K562 (cell line): ENCODE measurements at regions not wholly inside any gene's neighbourhood (a gene's known extent, or its start where the extent isn't known, plus 50 kb on each side); places are given as distances from the start of the nearest gene placed in this dataset.

Experiments
- ATAC-seq: fragments of 200-7000 bp; cut with Tn5 transposase; 3 replicates; pipeline ENCODE4 v1.9.1; 2020; ENCODE audit warnings: moderate library complexity
- BruUV-seq: library from RNA; stranded (reverse); fragments of 400-500 nt; replicated peaks from 2 replicates; lab custom pipeline; 2021; lab: Mats Ljungman, UMichigan
- CTCF ChIA-PET: fragments of 300-600 bp; formaldehyde crosslinking; extraction: SDS; loops from one replicate; lab custom pipeline; 2021; ENCODE audit warnings: low intra/inter-chr PET ratio; lab: Yijun Ruan, JAX
- POLR2A ChIA-PET: fragments of 300-600, 350-650 bp; sonication (Branson Sonifier 250); formaldehyde crosslinking; extraction: SDS; loops from one replicate; lab custom pipeline; 2021; ENCODE audit warnings: antibody characterized with exemption, inconsistent platforms; lab: Yijun Ruan, JAX
- DNase-seq, 4 experiments: peaks; one replicate each; pipeline versions ENCODE4 v3.0.0 to v3.0.0-alpha.2; 2011 to 2018; ENCODE audit warnings: low spot score in 3 of 4, mixed read lengths in 3 of 4; ENCODE audit errors: extremely low read depth in 1 of 4
- FAIRE-seq: peaks from 2 replicates; lab custom pipeline; 2011; peaks lifted over from hg19 to GRCh38; lab: Jason Lieb, UNC
- H2AFZ ChIP-seq: 2 replicates; pipeline ENCODE4 v1.6.0; 2011; ENCODE audit warnings: low read depth, low read length, control low read depth, inconsistent platforms
- H3K27ac ChIP-seq: fragments of 200-600 bp; 3 replicates; pipeline ENCODE4 v1.8.0; 2011; ENCODE audit warnings: low read depth, mild to moderate bottlenecking, control low read depth, inconsistent platforms, low read length, moderate library complexity, mixed read lengths; ENCODE audit errors: extremely low read depth
- H3K27me3 ChIP-seq, 2 experiments: fragments of 300-600 bp in 1 of 2; 2 replicates in 1 of 2; 3 replicates in 1 of 2; pipeline versions ENCODE4 v1.6.0 to v1.8.0; 2011; ENCODE audit warnings: inconsistent platforms in 2 of 2, low read length in 2 of 2, mild to moderate bottlenecking in 1 of 2, mixed read lengths in 1 of 2, moderate library complexity in 1 of 2; ENCODE audit not compliant: control insufficient read depth in 2 of 2, insufficient read depth in 2 of 2
- H3K36me3 ChIP-seq: fragments of 300-600 bp; 3 replicates; pipeline ENCODE4 v1.8.0; 2011; ENCODE audit warnings: mild to moderate bottlenecking, low read length, inconsistent platforms; ENCODE audit not compliant: control insufficient read depth, insufficient read depth
- H3K4me1 ChIP-seq, 2 experiments: fragments of 200-600 bp in 1 of 2; replicated peaks in 1 of 2; 2 replicates in 1 of 2; 3 replicates in 1 of 2; pipeline versions ENCODE4 v1.5.1 to v1.8.0; 2011; ENCODE audit warnings: inconsistent platforms in 2 of 2, low read length in 2 of 2, mild to moderate bottlenecking in 1 of 2, mixed read lengths in 1 of 2, moderate library complexity in 1 of 2; ENCODE audit not compliant: control insufficient read depth in 2 of 2, insufficient read depth in 2 of 2
- H3K4me2 ChIP-seq: 2 replicates; pipeline ENCODE4 v1.6.1; 2011; ENCODE audit warnings: low read length, control low read depth, inconsistent platforms, mixed read lengths; ENCODE audit not compliant: insufficient read depth
- H3K4me3 ChIP-seq: fragments of 200-600 bp; sonication (generic), shearing (Covaris generic); 2 replicates; pipeline ENCODE4 v1.5.1; 2016; ENCODE audit warnings: control low read depth, inconsistent platforms
- H3K79me2 ChIP-seq: fragments of 200-600 bp; 3 replicates; pipeline ENCODE4 v1.8.0; 2011; ENCODE audit warnings: low read length, inconsistent platforms; ENCODE audit not compliant: control insufficient read depth, insufficient read depth
- H3K9ac ChIP-seq, 2 experiments: 2 replicates each; pipeline versions ENCODE4 v1.6.0 to v1.6.1; 2011; ENCODE audit warnings: low read depth in 2 of 2, low read length in 2 of 2, control low read depth in 1 of 2, inconsistent platforms in 1 of 2, mild to moderate bottlenecking in 1 of 2, mixed read lengths in 1 of 2; ENCODE audit not compliant: insufficient read depth in 1 of 2
- H3K9me1 ChIP-seq: one replicate; pipeline ENCODE4 v1.6.0; 2011; ENCODE audit warnings: inconsistent platforms, mild to moderate bottlenecking, low read length, moderate library complexity; ENCODE audit not compliant: control insufficient read depth, insufficient read depth
- H3K9me3 ChIP-seq: replicated peaks from 2 replicates; pipeline ENCODE4 v1.5.1; 2011; ENCODE audit warnings: low read depth, low read length, inconsistent platforms; ENCODE audit not compliant: control insufficient read depth, insufficient read depth
- H4K20me1 ChIP-seq: replicated peaks from 2 replicates; pipeline ENCODE4 v1.6.1; 2011; ENCODE audit warnings: low read length, inconsistent platforms, mixed read lengths; ENCODE audit not compliant: control insufficient read depth, insufficient read depth
- CBX2 ChIP-seq: fragments of 200-600 bp; sonication (generic); IDR thresholded peaks from one replicate; pipeline ENCODE4 v1.6.1; 2012; ENCODE audit warnings: mild to moderate bottlenecking, low read length, inconsistent platforms; ENCODE audit not compliant: insufficient read depth, poor library complexity, severe bottlenecking
- ELK1 ChIP-seq: sonication (generic); formaldehyde crosslinking; IDR thresholded peaks from 2 replicates; pipeline ENCODE4 v1.8.1; 2022; ENCODE audit warnings: missing genetic modification reagents
- HDAC6 ChIP-seq: IDR thresholded peaks from 2 replicates; pipeline ENCODE4 v1.6.1; 2012; ENCODE audit warnings: low read depth, mild to moderate bottlenecking, control low read depth, inconsistent platforms, low read length, moderate library complexity
- HNRNPH1 ChIP-seq: fragments of 200-400 bp; formaldehyde crosslinking; optimal IDR thresholded peaks from 2 replicates; pipeline ENCODE3; 2017; ENCODE audit warnings: low read depth, mild to moderate bottlenecking, low read length, moderate library complexity
- KDM5B ChIP-seq: fragments of 200-600 bp; sonication (generic); IDR thresholded peaks from 2 replicates; pipeline ENCODE4 v1.6.1; 2012; ENCODE audit warnings: low read depth, mild to moderate bottlenecking, moderate library complexity, low read length, control low read depth, inconsistent platforms; ENCODE audit not compliant: insufficient replicate concordance
- PRPF4 ChIP-seq: fragments of 200-400 bp; formaldehyde crosslinking; IDR thresholded peaks from one replicate; pipeline ENCODE4 v1.6.1; 2017; ENCODE audit warnings: low read length, low read depth, mild to moderate bottlenecking; ENCODE audit not compliant: insufficient read depth, poor library complexity, severe bottlenecking
- RERE ChIP-seq: sonication (generic); formaldehyde crosslinking; IDR thresholded peaks from 2 replicates; pipeline ENCODE4 v1.8.0; 2023; ENCODE audit warnings: missing genetic modification reagents, mild to moderate bottlenecking, borderline replicate concordance
- WGBS: fragments of 100-300 bp; shearing (Covaris generic); methylation state at CpG from one replicate; pipeline ENCODE4 v1.1.6; 2016; ENCODE audit warnings: low coverage, mixed read lengths; ENCODE audit not compliant: insufficient coverage; ENCODE audit errors: missing lambda C conversion rate; 5-methylcytosine and 5-hydroxymethylcytosine counted together
- in situ Hi-C: fragments of 300-500 bp; cut with MboI; formaldehyde crosslinking; loops from 4 replicates; pipeline ENCODE4 v1.15.0; 2018; ENCODE audit warnings: inconsistent platforms, mixed read lengths
- intact Hi-C: fragments of 100-400 bp; cut with micrococcal nuclease; formaldehyde crosslinking; loops from 2 replicates; pipeline ENCODE4 v1.14.2; 2022
- TF ChIP-seq, protein P1 (sequence below): fragments of 450-650 bp; conservative IDR thresholded peaks from 2 replicates; pipeline ENCODE4 v1.6.1; 2016; ENCODE audit warnings: missing genetic modification characterization, low read depth, mild to moderate bottlenecking, control low read depth, missing compliant biosample characterization

- POLR2A ChIA-PET, result no interaction called here
- no peak for FAIRE-seq
These were observed 275.4 kb upstream of the ACVR2A start for GRCh38 chr2:147569426-147569825.

More at GRCh38 chr2:147569426-147569825, 275.4 kb upstream of the ACVR2A start:
- H3K27me3 ChIP-seq, result no peaks in the 10 kb centered on the region
- H3K9me1 ChIP-seq, result no peaks in the 10 kb centered on the region
- DNase-seq, result no peak
- intact Hi-C loops, result no loop called here
- ATAC-seq, result no peak
- no peaks in the 10 kb centered on the region for H3K36me3 ChIP-seq
- H3K4me1 ChIP-seq, result no peaks in the 10 kb centered on the region
- H3K4me3 ChIP-seq, result no peak overlapping the region
- no TSS peak for BruUV-seq
- in situ Hi-C loops, result no loop called here
- WGBS, result 0% methylated on average over 3 of the region's 3 CpGs
- TF ChIP-seq RERE (CRISPR knock-in tag), result no peak
- no peak for TF ChIP-seq KDM5B
- TF ChIP-seq PRPF4, result no peak
- TF ChIP-seq HDAC6, result no peak
- TF ChIP-seq, protein P1, sequence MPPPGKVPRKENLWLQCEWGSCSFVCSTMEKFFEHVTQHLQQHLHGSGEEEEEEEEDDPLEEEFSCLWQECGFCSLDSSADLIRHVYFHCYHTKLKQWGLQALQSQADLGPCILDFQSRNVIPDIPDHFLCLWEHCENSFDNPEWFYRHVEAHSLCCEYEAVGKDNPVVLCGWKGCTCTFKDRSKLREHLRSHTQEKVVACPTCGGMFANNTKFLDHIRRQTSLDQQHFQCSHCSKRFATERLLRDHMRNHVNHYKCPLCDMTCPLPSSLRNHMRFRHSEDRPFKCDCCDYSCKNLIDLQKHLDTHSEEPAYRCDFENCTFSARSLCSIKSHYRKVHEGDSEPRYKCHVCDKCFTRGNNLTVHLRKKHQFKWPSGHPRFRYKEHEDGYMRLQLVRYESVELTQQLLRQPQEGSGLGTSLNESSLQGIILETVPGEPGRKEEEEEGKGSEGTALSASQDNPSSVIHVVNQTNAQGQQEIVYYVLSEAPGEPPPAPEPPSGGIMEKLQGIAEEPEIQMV (tag), result no peak
- TF ChIP-seq HNRNPH1, result no peak
- TF ChIP-seq ELK1 (CRISPR knock-in tag), result no peak
- no peak for TF ChIP-seq CBX2
- TF ChIP-seq, all 486 proteins: peak for 0
- Histone ChIP-seq H4K20me1 (no peaks in the 10 kb centered on the region), H3K27ac (no peak overlapping the region), H3K9ac (no peak overlapping the region), H3K4me2 (no peak overlapping the region), H2AFZ (no peak overlapping the region), H3K9me3 (no peaks in the 10 kb centered on the region), H3K79me2 (no peaks in the 10 kb centered on the region)
- CTCF ChIA-PET, result no interaction called here
